ENCODE measurements at regions not wholly inside any gene's neighbourhood (a gene's known extent, or its start where the extent isn't known, plus 50 kb on each side); places are given as distances from the start of the nearest gene placed in this dataset.

- DNase-seq (ENCODE audit: low read depth), result no peak
- H3K4me3 ChIP-seq (ENCODE audit: low read depth, low read length), result no peak overlapping the region
- in situ Hi-C loops (cut with HindIII; ENCODE audit: low sequenced_read_pairs), result no loop called here
- no peak for TF ChIP-seq CTCF (IDR thresholded peaks at IDR 0.05; ENCODE audit: low read depth, low read length, missing control alignments)
These were observed 54.5 kb upstream of the PLXNA2 start for GRCh38 chr1:208298593-208299269.

GRCh38 chr1:208300084-208300770, 56.0 kb upstream of the PLXNA2 start:
- DNase-seq (ENCODE audit: low read depth), result no peak
- no peak overlapping the region for H3K4me3 ChIP-seq (ENCODE audit: low read depth, low read length)
- no peak for TF ChIP-seq CTCF (IDR thresholded peaks at IDR 0.05; ENCODE audit: low read depth, low read length, missing control alignments)

GRCh38 chr1:208302699-208303238, 58.6 kb upstream of the PLXNA2 start:
- no peak for TF ChIP-seq CTCF (IDR thresholded peaks at IDR 0.05; ENCODE audit: low read depth, low read length, missing control alignments)
- H3K4me3 ChIP-seq (ENCODE audit: low read depth, low read length), result no peak overlapping the region
- no peak for DNase-seq (ENCODE audit: low read depth)
- in situ Hi-C loops (cut with HindIII; ENCODE audit: low sequenced_read_pairs), result no loop called here

More at GRCh38 chr1:208300084-208300770, 56.0 kb upstream of the PLXNA2 start:
- in situ Hi-C loops (cut with HindIII; ENCODE audit: low sequenced_read_pairs), result no loop called here

- no peak for DNase-seq (ENCODE audit: low read depth)
- no peak for TF ChIP-seq CTCF (IDR thresholded peaks at IDR 0.05; ENCODE audit: low read depth, low read length, missing control alignments)
- in situ Hi-C loops (cut with HindIII; ENCODE audit: low sequenced_read_pairs), result no loop called here
These were observed 59.8 kb upstream of the PLXNA2 start for GRCh38 chr1:208303743-208304712.

GRCh38 chr1:208308221-208308620, 64.0 kb upstream of the PLXNA2 start:
- no peak for DNase-seq (ENCODE audit: low read depth)
- in situ Hi-C loops (cut with HindIII; ENCODE audit: low sequenced_read_pairs), result no loop called here
- TF ChIP-seq CTCF (IDR thresholded peaks at IDR 0.05; ENCODE audit: low read depth, low read length, missing control alignments), result no peak

More at GRCh38 chr1:208303743-208304712, 59.8 kb upstream of the PLXNA2 start:
- H3K4me3 ChIP-seq (ENCODE audit: low read depth, low read length), result no peak overlapping the region

GRCh38 chr1:208309771-208310170, 65.6 kb upstream of the PLXNA2 start:
- no peak overlapping the region for H3K4me3 ChIP-seq (ENCODE audit: low read depth, low read length)
- TF ChIP-seq CTCF (IDR thresholded peaks at IDR 0.05; ENCODE audit: low read depth, low read length, missing control alignments), result no peak
- DNase-seq (ENCODE audit: low read depth), result no peak
- in situ Hi-C loops (cut with HindIII; ENCODE audit: low sequenced_read_pairs), result no loop called here

More at GRCh38 chr1:208308221-208308620, 64.0 kb upstream of the PLXNA2 start:
- H3K4me3 ChIP-seq (ENCODE audit: low read depth, low read length), result no peak overlapping the region

All from astrocyte of the cerebellum (primary cell).